Trophoblast cell (in vitro differentiated cells and primary cell): ENCODE measurements at regions not wholly inside any gene's neighbourhood (a gene's known extent, or its start where the extent isn't known, plus 50 kb on each side); places are given as distances from the start of the nearest gene placed in this dataset.

Source experiments
- DNase-seq, 2 donors: peaks; one replicate each; pipeline ENCODE4 v3.0.0-alpha.2; 2016
- H2AFZ ChIP-seq: 2 replicates; pipeline ENCODE4 v1.6.1; 2013; ENCODE audit warnings: low read length, moderate library complexity, mild to moderate bottlenecking; ENCODE audit not compliant: insufficient read depth, poor library complexity
- H2AK5ac ChIP-seq: 2 replicates; pipeline ENCODE4 v1.6.1; 2013; ENCODE audit warnings: mild to moderate bottlenecking, low read length
- H2BK120ac ChIP-seq: 2 replicates; pipeline ENCODE4 v1.6.1; 2013; ENCODE audit warnings: low read length, mild to moderate bottlenecking, moderate library complexity; ENCODE audit not compliant: insufficient read depth, poor library complexity
- H2BK12ac ChIP-seq: 2 replicates; pipeline ENCODE4 v1.6.1; 2013; ENCODE audit warnings: mild to moderate bottlenecking, low read length, moderate library complexity
- H2BK5ac ChIP-seq: 2 replicates; pipeline ENCODE4 v1.6.1; 2013; ENCODE audit warnings: low read length, low read depth, moderate library complexity, mild to moderate bottlenecking; ENCODE audit not compliant: poor library complexity
- H3K14ac ChIP-seq: 2 replicates; pipeline ENCODE4 v1.6.1; 2013; ENCODE audit warnings: mild to moderate bottlenecking, low read length
- H3K18ac ChIP-seq: 2 replicates; pipeline ENCODE4 v1.6.1; 2013; ENCODE audit warnings: mild to moderate bottlenecking, low read length
- H3K23ac ChIP-seq: 2 replicates; pipeline ENCODE4 v1.6.1; 2013; ENCODE audit warnings: low read length
- H3K27ac ChIP-seq: 2 replicates; pipeline ENCODE4 v1.5.1; 2013; ENCODE audit warnings: low read depth, mild to moderate bottlenecking, inconsistent platforms, low read length, moderate library complexity
- H3K27me3 ChIP-seq: 2 replicates; pipeline ENCODE4 v1.6.1; 2013; ENCODE audit warnings: inconsistent platforms, mild to moderate bottlenecking, low read length, moderate library complexity; ENCODE audit not compliant: insufficient read depth
- H3K36me3 ChIP-seq, 2 experiments: 1 replicate in 1 of 2; 2 replicates in 1 of 2; pipeline ENCODE4 v1.6.1; 2013; ENCODE audit warnings: low read length in 2 of 2, mild to moderate bottlenecking in 2 of 2, moderate library complexity in 1 of 2; ENCODE audit not compliant: insufficient read depth in 2 of 2, control insufficient read depth in 1 of 2
- H3K4ac ChIP-seq: 2 replicates; pipeline ENCODE4 v1.6.1; 2013; ENCODE audit warnings: low read depth, mild to moderate bottlenecking, low read length, moderate library complexity
- H3K4me1 ChIP-seq, 2 experiments: 1 replicate in 1 of 2; 2 replicates in 1 of 2; pipeline ENCODE4 v1.6.1; 2013; ENCODE audit warnings: low read length in 2 of 2, mild to moderate bottlenecking in 2 of 2, moderate library complexity in 1 of 2; ENCODE audit not compliant: insufficient read depth in 2 of 2, control insufficient read depth in 1 of 2
- H3K4me2 ChIP-seq: 2 replicates; pipeline ENCODE4 v1.6.1; 2013; ENCODE audit warnings: inconsistent platforms, mild to moderate bottlenecking, low read length, moderate library complexity
- H3K4me3 ChIP-seq: 2 replicates; pipeline ENCODE4 v1.5.1; 2013; ENCODE audit warnings: mild to moderate bottlenecking, low read depth, low read length, inconsistent platforms
- H3K79me1 ChIP-seq: one replicate; pipeline ENCODE4 v1.6.1; 2013; ENCODE audit warnings: low read length
- H3K79me2 ChIP-seq: 2 replicates; pipeline ENCODE4 v1.6.1; 2013; ENCODE audit warnings: low read length, mild to moderate bottlenecking; ENCODE audit not compliant: control insufficient read depth, insufficient read depth, poor library complexity
- H3K9ac ChIP-seq: 2 replicates; pipeline ENCODE4 v1.6.1; 2013; ENCODE audit warnings: mild to moderate bottlenecking, low read length
- H3K9me3 ChIP-seq: 2 replicates; pipeline ENCODE4 v1.6.1; 2013; ENCODE audit warnings: low read depth, mild to moderate bottlenecking, control low read depth, inconsistent platforms, low read length; ENCODE audit not compliant: insufficient read depth
- H4K12ac ChIP-seq: 2 replicates; pipeline ENCODE4 v1.6.1; 2013; ENCODE audit warnings: low read depth, mild to moderate bottlenecking, low read length, moderate library complexity
- H4K8ac ChIP-seq: 2 replicates; pipeline ENCODE4 v1.6.1; 2013; ENCODE audit warnings: low read depth, mild to moderate bottlenecking, low read length, moderate library complexity
- H4K91ac ChIP-seq: one replicate; pipeline ENCODE4 v1.6.1; 2013; ENCODE audit warnings: low read depth, mild to moderate bottlenecking, low read length, moderate library complexity
- whole genome bisulfite sequencing: extraction: QIAGEN DNeasy Blood & Tissue Kit; methylation state at CpG from one replicate; pipeline ENCODE4 v1.1.7; 2013; ENCODE audit warnings: missing lambda C conversion rate; ENCODE audit not compliant: insufficient read length, insufficient coverage; ENCODE audit errors: extremely low coverage; 5-methylcytosine and 5-hydroxymethylcytosine counted together

GRCh38 chr5:57696825-57697570 is 214.4 kb upstream of the ACTBL2 start:
- Histone ChIP-seq H3K4me3 (no peak overlapping the region), H3K9ac (no peak overlapping the region), H3K18ac (no peak overlapping the region), H3K79me1 (peaks cover 14% of the 10 kb centered on the region), H3K4ac (peak overlapping the region; percentile 47), H3K23ac (no peak overlapping the region), H3K4me1 (peaks cover 4 to 16% of the 10 kb centered on the region in 2 experiments), H3K9me3 (no peaks in the 10 kb centered on the region), H3K36me3 (no peaks in the 10 kb centered on the region), H4K12ac (no peak overlapping the region), H3K27me3 (no peaks in the 10 kb centered on the region), H3K79me2 (peaks cover 1% of the 10 kb centered on the region), H2BK5ac (peak overlapping the region; percentile 66), H3K14ac (peak overlapping the region; percentile 67), H4K8ac (peak overlapping the region; percentile 72), H3K27ac (no peak overlapping the region), H2AK5ac (no peak overlapping the region), H4K91ac (peak overlapping the region; percentile 43), H2BK120ac (peak overlapping the region; percentile 75), H3K4me2 (no peak overlapping the region), H2BK12ac (peak overlapping the region; percentile 99), H2AFZ (no peak overlapping the region)
- WGBS, result no CpG with 5 or more reads among the region's 4 CpGs
- DNase-seq, result no peak

GRCh38 chr5:57696389-57696769 is 213.8 kb upstream of the ACTBL2 start:
- H4K8ac ChIP-seq, result no peak overlapping the region

GRCh38 chr5:57695706-57696388 is 213.2 kb upstream of the ACTBL2 start:
- peaks cover 1% of the 10 kb centered on the region for H3K79me2 ChIP-seq
- no peak overlapping the region for H2AFZ ChIP-seq
- no peak overlapping the region for H3K27ac ChIP-seq
- peak overlapping the region; percentile 97 for H2BK120ac ChIP-seq
- no peak overlapping the region for H3K9ac ChIP-seq
- peak overlapping the region; percentile 72 for H2BK5ac ChIP-seq
- H3K4me2 ChIP-seq, result no peak overlapping the region
- no peaks in the 10 kb centered on the region for H3K9me3 ChIP-seq
- H3K79me1 ChIP-seq, result peaks cover 21% of the 10 kb centered on the region
- WGBS, result no CpG with 5 or more reads among the region's 4 CpGs
- H2AK5ac ChIP-seq, result peak overlapping the region; percentile 94
- H3K4ac ChIP-seq, result peak overlapping the region; percentile 40
- H3K23ac ChIP-seq, result no peak overlapping the region
- no peaks in the 10 kb centered on the region for H3K27me3 ChIP-seq
- no peak for DNase-seq
- no peaks in the 10 kb centered on the region for H3K36me3 ChIP-seq
- H4K91ac ChIP-seq, result peak overlapping the region; percentile 89
- peak overlapping the region; percentile 82 for H4K8ac ChIP-seq
- H3K4me1 ChIP-seq, result peaks cover 4 to 21% of the 10 kb centered on the region in 2 experiments
- H3K18ac ChIP-seq, result peak overlapping the region; percentile 90
- no peak overlapping the region for H3K4me3 ChIP-seq
- H2BK12ac ChIP-seq, result peak overlapping the region; percentile 99
- H3K14ac ChIP-seq, result peak overlapping the region; percentile 73
- H4K12ac ChIP-seq, result no peak overlapping the region

More at GRCh38 chr5:57696389-57696769, 213.8 kb upstream of the ACTBL2 start:
- Histone ChIP-seq H3K36me3 (no peaks in the 10 kb centered on the region), H3K79me1 (peaks cover 17% of the 10 kb centered on the region), H2AK5ac (no peak overlapping the region), H3K4ac (no peak overlapping the region), H2BK5ac (peak overlapping the region; percentile 81), H3K27me3 (no peaks in the 10 kb centered on the region), H3K18ac (no peak overlapping the region), H3K27ac (no peak overlapping the region), H2AFZ (no peak overlapping the region), H3K23ac (no peak overlapping the region), H2BK120ac (peak overlapping the region; percentile 83), H3K79me2 (peaks cover 1% of the 10 kb centered on the region), H4K12ac (no peak overlapping the region), H3K4me1 (peaks cover 4 to 19% of the 10 kb centered on the region in 2 experiments), H4K91ac (peak overlapping the region; percentile 85), H2BK12ac (peak overlapping the region; percentile 98), H3K9me3 (no peaks in the 10 kb centered on the region), H3K9ac (no peak overlapping the region), H3K4me3 (no peak overlapping the region), H3K4me2 (no peak overlapping the region), H3K14ac (no peak overlapping the region)
- DNase-seq, result no peak
- no CpG with 5 or more reads among the region's 1 CpG for WGBS

- Histone ChIP-seq H3K4me1 (peaks cover 4 to 21% of the 10 kb centered on the region in 2 experiments), H3K4me2 (no peak overlapping the region), H3K27ac (no peak overlapping the region), H3K14ac (peak overlapping the region; percentile 73), H2AFZ (no peak overlapping the region), H3K18ac (peak overlapping the region; percentile 90), H3K27me3 (no peaks in the 10 kb centered on the region), H3K23ac (no peak overlapping the region), H3K79me1 (peaks cover 21% of the 10 kb centered on the region), H2BK5ac (peak overlapping the region; percentile 72), H2BK12ac (peak overlapping the region; percentile 99), H4K91ac (peak overlapping the region; percentile 89), H2BK120ac (peak overlapping the region; percentile 97), H3K4ac (no peak overlapping the region), H3K9me3 (no peaks in the 10 kb centered on the region), H3K36me3 (no peaks in the 10 kb centered on the region), H2AK5ac (peak overlapping the region; percentile 94), H3K9ac (no peak overlapping the region), H4K12ac (no peak overlapping the region), H4K8ac (peak overlapping the region; percentile 82), H3K4me3 (no peak overlapping the region), H3K79me2 (peaks cover 1% of the 10 kb centered on the region)
- 100% methylated on average over 1 of the region's 5 CpGs for WGBS
- DNase-seq, result no peak
Measured at GRCh38 chr5:57695179-57695578, 212.6 kb upstream of the ACTBL2 start.
